PFSK-1 (cell line): ENCODE measurements at regions not wholly inside any gene's neighbourhood (a gene's known extent, or its start where the extent isn't known, plus 50 kb on each side); places are given as distances from the start of the nearest gene placed in this dataset.

Experiments used
- FOXP2 ChIP-seq: optimal IDR thresholded peaks from 2 replicates; pipeline ENCODE3; 2011; ENCODE audit warnings: borderline replicate concordance, control low read depth, inconsistent platforms; ENCODE audit not compliant: insufficient read depth; ENCODE audit errors: extremely low read length, extremely low read depth
- POLR2AphosphoS5 ChIP-seq: IDR thresholded peaks from 2 replicates; pipeline ENCODE4 v1.6.1; 2012; ENCODE audit warnings: low read depth, mild to moderate bottlenecking, control low read depth, low read length, moderate library complexity
- REST ChIP-seq, 2 experiments: IDR thresholded peaks; 2 replicates each; pipeline versions ENCODE4 v1.6.1 to v1.8.0; 2011 to 2012; ENCODE audit warnings: low read depth in 2 of 2, low read length in 2 of 2, control low read depth in 1 of 2, inconsistent platforms in 1 of 2, mild to moderate bottlenecking in 1 of 2, moderate library complexity in 1 of 2; ENCODE audit not compliant: insufficient read depth in 1 of 2
- SIN3A ChIP-seq: IDR thresholded peaks from 2 replicates; pipeline ENCODE4 v1.6.1; 2012; ENCODE audit warnings: mild to moderate bottlenecking, low read length, moderate library complexity, borderline replicate concordance; ENCODE audit not compliant: insufficient read depth
- TAF1 ChIP-seq: IDR thresholded peaks from 2 replicates; pipeline ENCODE4 v1.6.1; 2012; ENCODE audit warnings: low read length, control low read depth, borderline replicate concordance; ENCODE audit not compliant: insufficient read depth

GRCh38 chr9:2263111-2263510, 248.0 kb downstream of the SMARCA2 start:
- no peak for TF ChIP-seq REST (IDR thresholded peaks at IDR 0.05; ENCODE audit: insufficient read depth in 1 of 2, low read depth in 2 of 2, low read length in 2 of 2)
- TF ChIP-seq FOXP2 = no peak
- no peak for TF ChIP-seq POLR2AphosphoS5
- TF ChIP-seq SIN3A = no peak
- TF ChIP-seq TAF1 = no peak

DNA sequence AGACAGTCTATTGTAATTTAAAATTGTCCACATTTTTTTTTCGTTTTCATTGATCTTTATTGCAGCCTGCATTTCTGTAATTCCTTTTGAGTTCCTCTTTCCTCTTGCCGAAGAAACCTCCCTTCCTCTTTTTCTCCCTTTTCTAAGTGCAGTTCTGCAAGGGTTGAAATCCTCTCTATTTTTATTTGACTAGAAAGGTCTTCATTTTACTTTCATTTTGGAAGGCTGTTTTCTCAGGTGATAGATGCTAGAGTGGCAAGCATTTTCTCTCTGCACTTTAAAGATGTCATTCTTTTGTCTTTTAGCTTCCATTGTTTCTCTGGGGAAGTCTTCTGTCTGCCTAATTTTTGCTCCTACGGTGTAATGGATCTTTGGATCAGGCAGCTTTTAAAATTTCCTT, 248.5 kb downstream of the SMARCA2 start:
- TF ChIP-seq SIN3A (no peak), REST (IDR thresholded peaks at IDR 0.05; ENCODE audit: insufficient read depth in 1 of 2, low read depth in 2 of 2, low read length in 2 of 2) (no peak), FOXP2 (no peak), POLR2AphosphoS5 (no peak), TAF1 (no peak)

DNA sequence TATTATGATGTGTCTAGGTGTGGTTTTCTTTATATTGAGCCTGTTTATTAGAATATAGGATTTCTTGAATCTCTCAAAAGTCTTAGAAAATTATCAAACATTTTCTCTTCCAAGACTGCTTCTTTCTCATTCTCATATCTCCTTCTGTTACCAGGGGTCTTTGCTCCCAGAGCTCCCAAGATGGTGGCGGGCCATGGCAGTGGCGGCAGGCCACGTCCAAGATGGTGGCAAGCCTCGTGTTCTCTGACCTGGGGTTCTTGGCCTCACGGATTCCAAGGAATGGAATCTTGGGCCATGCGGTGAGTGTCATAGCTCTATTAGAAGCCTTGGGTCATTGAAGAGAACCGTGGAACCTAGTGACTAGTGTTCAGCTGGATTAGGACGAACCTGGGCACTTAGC, 248.9 kb downstream of the SMARCA2 start:
- no peak for TF ChIP-seq TAF1
- TF ChIP-seq SIN3A = no peak
- TF ChIP-seq REST (IDR thresholded peaks at IDR 0.05; ENCODE audit: insufficient read depth in 1 of 2, low read depth in 2 of 2, low read length in 2 of 2) = no peak
- no peak for TF ChIP-seq POLR2AphosphoS5
- TF ChIP-seq FOXP2 = no peak

DNA sequence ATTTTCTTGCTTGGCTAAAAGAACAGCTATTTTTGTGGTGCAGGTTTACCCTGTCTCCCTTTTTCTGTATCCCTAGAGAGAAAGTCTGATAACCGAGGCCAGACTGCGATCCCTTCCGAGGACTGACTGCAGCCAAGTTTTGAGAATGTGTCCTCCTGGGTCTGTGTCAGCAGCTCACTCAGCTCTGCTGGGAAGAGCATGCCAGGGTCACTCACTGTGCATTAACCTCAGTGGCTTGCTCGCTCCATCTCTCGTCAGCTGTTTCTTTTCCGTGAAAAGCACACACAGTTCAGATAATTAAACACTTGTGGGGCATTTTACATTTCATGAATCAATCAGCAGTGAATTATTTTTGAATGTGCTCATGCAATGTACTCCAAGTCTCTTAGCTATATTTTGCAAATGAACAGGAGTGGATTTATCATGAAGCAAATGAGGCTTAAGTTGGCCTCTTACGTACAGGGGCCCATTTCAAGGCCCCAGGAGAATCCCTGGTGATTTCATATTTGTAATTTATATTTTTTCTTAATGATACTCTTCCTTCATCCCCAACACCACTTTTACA, 252.1 kb downstream of the SMARCA2 start:
- TF ChIP-seq TAF1 = no peak
- no peak for TF ChIP-seq POLR2AphosphoS5
- TF ChIP-seq FOXP2 = no peak
- no peak for TF ChIP-seq SIN3A
- no peak for TF ChIP-seq REST (IDR thresholded peaks at IDR 0.05; ENCODE audit: insufficient read depth in 1 of 2, low read depth in 2 of 2, low read length in 2 of 2)

DNA sequence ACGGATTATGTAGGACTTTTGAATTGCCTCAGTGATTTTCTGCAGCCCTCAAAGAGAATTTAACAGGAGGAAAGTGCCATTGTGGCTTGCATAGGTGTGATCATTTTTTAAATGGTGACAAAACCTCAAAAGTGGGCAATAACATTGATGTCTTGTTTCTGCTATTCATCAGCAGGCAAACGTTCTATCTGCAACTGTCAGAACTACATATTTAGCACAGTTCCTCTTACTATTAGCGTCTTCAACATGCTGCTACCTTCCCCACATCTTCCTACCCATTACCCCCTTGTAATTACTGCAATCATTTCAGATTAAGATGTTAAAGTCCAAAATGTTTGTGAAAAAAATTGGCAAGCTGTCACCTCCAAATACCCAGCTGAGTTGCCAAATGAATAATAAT, 254.6 kb downstream of the SMARCA2 start:
- TF ChIP-seq TAF1 (no peak), SIN3A (no peak)
